ENCODE measurements at regions not wholly inside any gene's neighbourhood (a gene's known extent, or its start where the extent isn't known, plus 50 kb on each side); places are given as distances from the start of the nearest gene placed in this dataset.

- TF ChIP-seq ZHX2 (IDR thresholded peaks at IDR 0.05; ENCODE audit: low read depth) (no peak), ZHX2 (CRISPR knock-in tag; IDR thresholded peaks at IDR 0.05; ENCODE audit: borderline replicate concordance) (no peak)
These were observed 49.9 kb upstream of the JAK2 start (continued) for GRCh38 chr9:4935001-4935672.
